HG02571 (cell line): ENCODE measurements at regions not wholly inside any gene's neighbourhood (a gene's known extent, or its start where the extent isn't known, plus 50 kb on each side); places are given as distances from the start of the nearest gene placed in this dataset.

ENCODE experiments used
- ATAC-seq: cut with Tn5 transposase; IDR thresholded peaks from one replicate; pipeline ENCODE4 v1.9.1; 2021; ENCODE audit warnings: mild to moderate bottlenecking, moderate library complexity; ENCODE audit not compliant: unreplicated experiment

- ATAC-seq: no peak
Measured at GRCh38 chr3:34008836-34009809, 210.7 kb downstream of the PDCD6IP start.

DNA sequence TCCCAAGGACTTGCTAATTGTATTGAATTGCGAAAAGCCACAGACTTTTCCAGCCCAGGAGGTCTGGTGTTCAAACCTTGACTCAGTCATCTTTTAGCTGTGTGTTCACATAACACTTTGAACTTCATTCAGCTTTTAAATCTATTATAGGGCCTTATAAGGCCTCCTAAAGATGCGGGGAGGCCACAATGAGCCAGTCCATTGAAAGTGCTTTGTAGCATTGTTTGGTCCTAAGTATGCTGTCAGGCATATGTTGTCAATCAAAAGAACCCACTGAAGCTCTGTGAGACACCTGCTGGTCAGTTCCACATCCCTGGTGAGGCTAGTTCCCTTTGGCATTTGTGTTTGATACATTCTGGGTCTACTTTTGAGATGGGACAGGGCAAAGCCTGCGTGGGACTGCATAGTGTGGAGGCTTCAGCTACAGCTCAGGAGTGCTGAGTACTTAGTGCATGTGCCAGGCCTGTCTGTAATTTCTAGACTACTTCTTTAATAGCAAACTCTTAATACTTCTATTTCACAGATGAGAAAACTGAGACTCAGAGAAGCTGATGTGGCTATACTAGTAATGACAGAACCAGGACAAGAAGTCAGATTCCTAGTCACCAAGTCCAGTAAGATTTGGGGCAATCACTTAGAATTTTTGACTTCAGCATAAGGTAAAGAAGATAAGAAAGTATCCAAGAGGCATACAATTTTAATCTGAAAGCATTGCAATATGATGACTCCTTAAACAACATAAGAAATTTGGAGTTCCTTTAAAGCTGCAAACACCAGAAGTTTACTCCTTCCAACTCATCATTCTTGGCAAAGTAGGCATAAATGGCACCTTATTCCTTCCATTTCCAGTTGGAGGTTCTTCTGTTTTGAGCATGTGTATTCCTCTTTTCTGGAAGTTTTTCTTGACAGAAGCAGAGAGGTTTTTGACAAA lies 213.0 kb downstream of the PDCD6IP start:
- ATAC-seq: no peak

DNA sequence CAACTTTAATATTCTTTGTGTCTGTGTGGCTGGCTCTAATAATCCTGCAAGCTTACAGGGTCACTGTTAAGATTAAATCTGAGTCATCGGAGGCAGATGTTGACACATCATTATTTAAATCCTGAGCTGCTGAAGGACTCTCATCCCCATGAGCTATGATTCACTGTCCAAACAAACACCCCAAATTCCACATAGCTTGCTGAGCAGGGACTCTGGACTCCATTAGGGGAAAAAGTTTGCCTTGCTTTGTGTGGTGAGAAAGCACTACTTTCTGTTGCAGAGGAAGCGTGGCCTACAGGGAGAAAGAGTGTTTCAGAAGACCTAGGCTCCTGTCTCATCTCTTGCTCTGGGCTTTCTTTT lies 213.7 kb downstream of the PDCD6IP start:
- no peak for ATAC-seq

- no peak for ATAC-seq
Measured at GRCh38 chr3:34013818-34014570, 215.6 kb downstream of the PDCD6IP start.

DNA sequence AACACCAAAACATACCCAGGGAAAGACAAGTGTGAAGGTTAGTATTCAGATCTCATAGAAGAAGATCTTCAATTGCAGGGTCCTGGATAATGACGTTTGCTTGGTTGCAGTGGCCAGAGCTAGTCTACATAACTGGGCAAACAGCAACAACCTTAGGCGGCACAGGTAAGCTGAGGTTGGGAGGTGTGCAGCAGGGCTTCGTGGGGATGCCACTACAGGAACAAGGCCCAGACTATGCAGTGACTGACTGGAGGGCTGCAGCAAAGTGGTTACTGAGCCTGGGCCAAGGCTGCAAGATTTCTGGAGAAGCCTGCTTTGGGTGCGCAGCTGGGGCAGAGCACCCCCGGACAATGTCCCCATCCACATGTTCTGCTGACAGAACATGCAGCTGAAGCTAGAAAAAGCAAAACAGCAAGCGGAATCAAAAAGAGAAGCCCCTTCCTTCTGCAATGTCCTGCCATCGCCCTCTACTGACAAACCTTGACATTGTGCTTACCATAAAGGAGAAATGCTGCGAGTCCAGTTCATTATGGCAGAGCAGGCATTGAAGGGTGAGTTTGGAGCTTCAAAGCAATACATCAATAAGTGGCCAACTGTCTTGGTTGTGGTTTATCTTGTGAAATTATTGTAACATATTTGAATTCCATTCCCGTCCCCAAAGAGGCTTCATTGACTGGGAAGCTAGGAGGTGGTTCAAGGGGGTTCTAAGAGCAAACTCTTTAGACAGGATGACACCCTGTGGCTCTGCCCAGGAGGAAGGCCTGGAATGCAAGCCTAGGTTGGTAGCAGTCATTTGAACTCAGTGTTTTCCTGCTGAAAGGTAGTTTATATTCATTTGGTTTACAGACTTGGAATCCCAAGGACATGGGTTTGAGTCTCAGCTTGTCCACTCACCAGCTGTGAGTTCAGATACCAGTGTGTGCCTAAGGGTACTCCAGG lies 217.0 kb downstream of the PDCD6IP start:
- no peak for ATAC-seq

- ATAC-seq: no peak
Measured at GRCh38 chr3:34016925-34017587, 218.6 kb downstream of the PDCD6IP start.

- no peak for ATAC-seq
Measured at GRCh38 chr3:34017757-34018156, 219.3 kb downstream of the PDCD6IP start.

DNA sequence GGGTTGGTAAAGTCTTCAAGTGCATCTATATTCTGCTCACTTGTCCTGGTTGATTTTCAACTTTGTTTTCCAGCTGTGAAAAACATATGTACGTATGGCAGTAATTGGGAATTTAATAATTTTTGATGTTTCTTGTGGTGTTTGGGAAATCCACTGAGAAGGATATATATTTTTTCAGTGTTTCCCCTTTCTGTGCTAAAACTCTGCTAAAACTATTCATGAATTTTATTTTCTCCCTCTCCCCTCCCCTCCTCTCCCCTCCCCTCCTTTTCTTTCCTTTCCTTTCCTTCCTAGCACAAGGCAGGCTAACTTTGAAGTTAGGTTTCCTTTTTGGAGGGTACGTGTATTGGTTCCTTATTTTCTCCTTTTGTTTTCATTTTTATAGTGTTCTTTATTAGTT lies 220.7 kb downstream of the PDCD6IP start:
- ATAC-seq: no peak

- ATAC-seq: no peak
Measured at GRCh38 chr3:34020170-34020569, 221.7 kb downstream of the PDCD6IP start.

DNA sequence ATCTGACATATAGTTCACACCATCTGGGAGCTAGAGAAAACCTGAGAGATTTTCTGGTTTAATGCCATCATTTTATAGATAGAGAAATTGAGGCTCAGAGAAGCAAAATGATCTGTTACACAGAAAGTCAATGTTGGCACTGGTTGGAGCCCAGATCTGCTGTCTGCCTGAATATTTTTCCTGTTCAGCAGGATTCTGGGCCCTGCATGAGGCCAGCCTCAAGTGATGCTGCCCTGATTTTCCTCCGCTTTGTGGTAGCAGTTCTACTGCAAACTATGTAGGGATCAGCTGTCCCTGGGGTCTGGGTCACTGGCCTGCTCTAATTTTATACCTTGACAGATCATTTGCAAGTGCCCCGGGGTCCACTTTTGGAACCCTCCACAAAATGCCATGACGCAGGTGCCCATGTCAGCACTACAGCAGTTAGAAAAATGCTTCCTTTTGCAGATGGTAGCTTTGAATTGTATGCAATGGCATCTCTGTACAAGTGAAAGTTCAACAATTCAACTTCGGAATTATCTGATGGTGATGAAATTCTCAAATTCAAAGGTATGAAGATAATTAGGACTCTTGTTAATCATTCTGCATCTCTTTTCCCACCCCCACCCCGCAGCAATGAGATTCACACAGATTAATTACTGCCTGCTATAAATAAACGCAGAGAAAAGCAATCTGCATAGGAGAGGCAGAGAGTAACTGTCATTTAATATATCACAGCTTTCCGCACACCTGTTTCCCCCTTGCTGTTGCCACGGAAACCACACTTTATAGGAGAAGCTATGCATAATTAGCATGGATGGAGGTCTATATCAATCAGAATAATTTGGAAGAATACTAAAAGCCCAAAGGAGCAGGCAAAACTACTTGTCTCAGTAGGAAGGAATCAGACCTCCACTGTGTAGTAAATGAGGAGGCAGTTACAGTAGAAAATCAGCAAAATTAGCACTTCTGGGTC lies 222.6 kb downstream of the PDCD6IP start:
- no peak for ATAC-seq

- ATAC-seq: no peak
Measured at GRCh38 chr3:34022147-34022546, 223.7 kb downstream of the PDCD6IP start.

GRCh38 chr3:34024447-34025240 lies 226.2 kb downstream of the PDCD6IP start:
- no peak for ATAC-seq

- no peak for ATAC-seq
Measured at GRCh38 chr3:34033839-34034238, 235.4 kb downstream of the PDCD6IP start.

- no peak for ATAC-seq
Measured at GRCh38 chr3:34034840-34035239, 236.4 kb downstream of the PDCD6IP start.

- no peak for ATAC-seq
Measured at GRCh38 chr3:34035775-34036174, 237.3 kb downstream of the PDCD6IP start.

DNA sequence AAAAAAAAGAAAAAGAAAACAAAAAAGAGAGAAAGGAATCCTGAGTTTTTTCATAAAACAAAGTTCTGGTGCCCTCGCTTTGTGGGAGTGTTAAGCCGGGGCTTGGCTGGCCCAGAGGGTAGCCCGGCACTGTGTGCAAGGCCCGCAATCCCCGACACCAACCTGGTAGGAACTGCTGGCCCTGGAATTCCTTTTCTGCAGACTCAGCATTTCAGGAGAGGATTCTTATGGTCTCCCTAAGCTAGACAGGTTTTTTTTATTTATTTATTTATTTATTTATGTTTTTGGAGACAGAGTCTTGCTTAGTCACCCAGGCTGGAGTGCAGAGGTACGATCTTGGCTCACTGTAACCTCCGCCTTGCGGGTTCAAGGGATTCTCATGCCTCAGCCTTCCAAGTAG lies 238.8 kb downstream of the PDCD6IP start:
- no peak for ATAC-seq

DNA sequence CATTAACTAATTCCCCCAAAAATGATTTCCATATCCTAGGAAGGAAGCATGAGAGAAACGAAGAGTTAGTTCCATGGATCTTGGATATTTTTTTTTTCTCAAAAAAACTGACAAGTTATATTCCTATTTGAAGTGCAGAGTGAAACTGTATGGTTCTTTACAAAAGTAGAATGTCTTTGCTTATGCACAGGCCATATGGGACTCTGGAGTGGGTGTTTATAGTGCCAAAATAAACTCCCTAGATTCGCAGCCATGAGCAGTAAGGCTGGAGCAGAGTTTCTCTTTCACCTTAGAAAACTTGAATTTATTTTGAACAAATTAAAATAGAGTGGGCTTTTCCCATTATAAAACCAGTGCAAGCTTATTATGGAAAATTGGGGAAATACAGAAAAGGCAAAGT lies 239.7 kb downstream of the PDCD6IP start:
- ATAC-seq: no peak
